IMR-90 (cell line): ENCODE measurements at regions not wholly inside any gene's neighbourhood (a gene's known extent, or its start where the extent isn't known, plus 50 kb on each side); places are given as distances from the start of the nearest gene placed in this dataset.

Experiments
- ATAC-seq: fragments of 200-7000 bp; cut with Tn5 transposase; 2 replicates; pipeline ENCODE4 v1.9.1; 2020; ENCODE audit warnings: low read depth, mild to moderate bottlenecking, moderate library complexity
- BruUV-seq: library from RNA; stranded (reverse); fragments of 400-500 nt; replicated peaks from 2 replicates; lab custom pipeline; 2021; lab: Mats Ljungman, UMichigan
- CTCF ChIA-PET: fragments of 300-600 bp; formaldehyde crosslinking; extraction: SDS; loops from one replicate; lab custom pipeline; 2021; ENCODE audit warnings: antibody characterized with exemption; lab: Yijun Ruan, JAX
- POLR2A ChIA-PET: fragments of 300-600 bp; sonication (Branson Sonifier 250); formaldehyde crosslinking; loops from one replicate; lab custom pipeline; 2022; ENCODE audit warnings: antibody characterized with exemption; ENCODE audit not compliant: unreplicated experiment; lab: Charles Lee
- DNase-seq: peaks from one replicate; pipeline ENCODE4 v3.0.0; 2013
- H2AFZ ChIP-seq: replicated peaks from 2 replicates; pipeline ENCODE3; 2013; ENCODE audit warnings: low read length, mild to moderate bottlenecking; ENCODE audit not compliant: poor library complexity
- H2AK5ac ChIP-seq: 2 replicates; pipeline ENCODE4 v1.6.1; 2013; ENCODE audit warnings: low read depth, low read length, inconsistent platforms
- H2AK9ac ChIP-seq: replicated peaks from 2 replicates; pipeline ENCODE3; 2013; ENCODE audit warnings: mild to moderate bottlenecking, low read depth, low read length, moderate library complexity; ENCODE audit not compliant: poor library complexity
- H2BK120ac ChIP-seq: 2 replicates; pipeline ENCODE4 v1.6.1; 2013; ENCODE audit warnings: low read depth, low read length, inconsistent platforms
- H2BK15ac ChIP-seq: 3 replicates; pipeline ENCODE4 v1.6.1; 2013; ENCODE audit warnings: low read depth, low read length, inconsistent platforms
- H2BK20ac ChIP-seq: 2 replicates; pipeline ENCODE4 v1.6.1; 2013; ENCODE audit warnings: low read depth, mild to moderate bottlenecking, inconsistent platforms, low read length, moderate library complexity
- H2BK5ac ChIP-seq: 2 replicates; pipeline ENCODE4 v1.6.1; 2013; ENCODE audit warnings: mild to moderate bottlenecking, low read depth, low read length, inconsistent platforms; ENCODE audit not compliant: poor library complexity, severe bottlenecking
- H3K14ac ChIP-seq: replicated peaks from 2 replicates; pipeline ENCODE4 v1.6.1; 2013; ENCODE audit warnings: low read depth, low read length, inconsistent platforms
- H3K18ac ChIP-seq: 2 replicates; pipeline ENCODE4 v1.6.1; 2013; ENCODE audit warnings: low read depth, low read length, control low read depth
- H3K23ac ChIP-seq: 2 replicates; pipeline ENCODE4 v1.6.1; 2013; ENCODE audit warnings: low read depth, low read length, inconsistent platforms
- H3K27ac ChIP-seq: 2 replicates; pipeline ENCODE4 v1.5.1; 2013; ENCODE audit warnings: mild to moderate bottlenecking, control low read depth, low read length; ENCODE audit not compliant: insufficient read depth
- H3K27me3 ChIP-seq: 2 replicates; pipeline ENCODE4 v1.6.1; 2013; ENCODE audit warnings: low read length; ENCODE audit not compliant: control insufficient read depth, insufficient read depth
- H3K36me3 ChIP-seq: 2 replicates; pipeline ENCODE4 v1.6.1; 2013; ENCODE audit warnings: low read length, mixed read lengths; ENCODE audit not compliant: control insufficient read depth, insufficient read depth
- H3K4ac ChIP-seq: 2 replicates; pipeline ENCODE4 v1.6.1; 2013; ENCODE audit warnings: low read depth, low read length, inconsistent platforms
- H3K4me1 ChIP-seq: 2 replicates; pipeline ENCODE4 v1.6.1; 2013; ENCODE audit warnings: low read length, mixed read lengths; ENCODE audit not compliant: control insufficient read depth, insufficient read depth
- H3K4me2 ChIP-seq: 2 replicates; pipeline ENCODE4 v1.6.1; 2013; ENCODE audit warnings: low read depth, mild to moderate bottlenecking, control low read depth, low read length, moderate library complexity
- H3K4me3 ChIP-seq: 2 replicates; pipeline ENCODE4 v1.5.1; 2013; ENCODE audit warnings: low read depth, mild to moderate bottlenecking, control low read depth, low read length, moderate library complexity; ENCODE audit not compliant: insufficient read depth
- H3K56ac ChIP-seq: 2 replicates; pipeline ENCODE4 v1.6.1; 2013; ENCODE audit warnings: low read length, inconsistent platforms; ENCODE audit not compliant: insufficient read depth; ENCODE audit errors: extremely low read depth
- H3K79me1 ChIP-seq, 2 experiments: 2 replicates each; pipeline ENCODE4 v1.6.1; 2013; ENCODE audit warnings: low read length in 2 of 2, inconsistent platforms in 1 of 2, low read depth in 1 of 2
- H3K9ac ChIP-seq: 2 replicates; pipeline ENCODE4 v1.6.1; 2013; ENCODE audit warnings: low read depth, low read length, control low read depth
- H3K9me1 ChIP-seq: 2 replicates; pipeline ENCODE4 v1.6.1; 2013; ENCODE audit warnings: low read length, inconsistent platforms; ENCODE audit not compliant: insufficient read depth
- H3K9me3 ChIP-seq: 2 replicates; pipeline ENCODE4 v1.6.1; 2013; ENCODE audit warnings: low read length; ENCODE audit not compliant: control insufficient read depth, insufficient read depth
- H4K20me1 ChIP-seq: 2 replicates; pipeline ENCODE4 v1.6.1; 2013; ENCODE audit warnings: low read length, inconsistent platforms; ENCODE audit not compliant: insufficient read depth
- H4K5ac ChIP-seq: 2 replicates; pipeline ENCODE4 v1.6.1; 2013; ENCODE audit warnings: mild to moderate bottlenecking, low read depth, low read length, control low read depth
- H4K8ac ChIP-seq, 2 experiments: 2 replicates each; pipeline ENCODE4 v1.6.1; 2013; ENCODE audit warnings: low read depth in 2 of 2, low read length in 2 of 2, control low read depth in 1 of 2, inconsistent platforms in 1 of 2
- H4K91ac ChIP-seq: 2 replicates; pipeline ENCODE4 v1.6.1; 2013; ENCODE audit warnings: low read depth, low read length, inconsistent platforms; ENCODE audit not compliant: insufficient read depth
- CHD1 ChIP-seq: IDR thresholded peaks from 2 replicates; pipeline ENCODE4 v1.6.1; 2012; ENCODE audit warnings: low read depth, low read length, improper control_type of control experiment
- FOS ChIP-seq: fragments of 150-350 bp; IDR thresholded peaks from 2 replicates; pipeline ENCODE4 v1.6.1; 2016; ENCODE audit warnings: low read depth, low read length
- POLR2A ChIP-seq: IDR thresholded peaks from 2 replicates; pipeline ENCODE4 v1.6.1; 2012; ENCODE audit warnings: mild to moderate bottlenecking, low read depth, low read length
- RFX5 ChIP-seq: IDR thresholded peaks from 2 replicates; pipeline ENCODE4 v1.8.0; 2012; ENCODE audit warnings: low read depth, mild to moderate bottlenecking, low read length, moderate library complexity
- WGBS, 2 experiments: methylation state at CpG; one replicate each; pipeline versions ENCODE4 v1.1.5 to v1.1.7; 2013; ENCODE audit warnings: missing lambda C conversion rate in 2 of 2; ENCODE audit not compliant: insufficient read length in 1 of 2; ENCODE audit errors: extremely low coverage in 2 of 2; 5-methylcytosine and 5-hydroxymethylcytosine counted together
- dilution Hi-C: fragments of 300-500 bp; cut with HindIII; formaldehyde crosslinking; loops from one replicate; pipeline ENCODE4 v1.14.3; 2018; ENCODE audit warnings: low sequenced_read_pairs; ENCODE audit not compliant: unreplicated experiment
- in situ Hi-C: fragments of 300-500 bp; cut with MboI; formaldehyde crosslinking; loops from 3 replicates; pipeline ENCODE4 v1.14.3; 2019; ENCODE audit warnings: low sequenced_read_pairs, inconsistent platforms, mixed read lengths
- intact Hi-C: fragments of 100-400 bp; cut with micrococcal nuclease; formaldehyde crosslinking; loops from 2 replicates; pipeline ENCODE4 v1.10.0; 2022
- TF ChIP-seq, protein P1 (sequence below): fragments of 150-350 bp; IDR thresholded peaks from 2 replicates; pipeline ENCODE4 v1.6.1; 2016; ENCODE audit warnings: low read depth, mild to moderate bottlenecking, low read length, moderate library complexity, borderline replicate concordance

DNA sequence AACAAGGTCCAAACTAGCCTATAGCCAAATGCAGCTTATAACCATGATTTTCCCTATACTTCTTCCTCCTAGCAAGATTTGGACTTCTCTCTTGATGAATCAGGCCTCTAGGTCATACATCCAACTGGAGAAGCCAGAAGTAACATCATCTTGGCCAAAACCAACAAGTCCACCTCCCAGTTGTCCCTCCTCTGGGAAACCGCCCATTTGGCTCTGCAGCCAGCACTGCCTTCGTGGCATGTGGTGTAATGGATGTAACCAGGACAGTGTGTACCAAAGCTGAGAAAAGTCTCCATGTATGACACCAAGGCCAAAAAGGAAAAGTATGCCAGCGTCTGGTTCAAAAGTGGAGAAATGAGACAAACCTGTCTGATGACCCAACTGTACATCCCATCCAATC lies 59.3 kb upstream of the VASH1 start:
- ATAC-seq (no peak), DNase-seq (no peak)
- Histone ChIP-seq H2BK120ac (no peak overlapping the region), H3K4me3 (no peak overlapping the region), H3K14ac (no peak overlapping the region), H3K27me3 (no peaks in the 10 kb centered on the region; the same call in 1 of the 2 replicates), H4K8ac (no peak overlapping the region), H4K20me1 (no peaks in the 10 kb centered on the region), H4K91ac (no peak overlapping the region), H4K5ac (no peak overlapping the region), H2BK15ac (no peak overlapping the region), H3K4me1 (no peaks in the 10 kb centered on the region), H3K9ac (no peak overlapping the region), H2AK5ac (no peak overlapping the region), H2BK5ac (no peak overlapping the region), H3K23ac (no peak overlapping the region), H3K36me3 (no peaks in the 10 kb centered on the region), H2AFZ (no peak overlapping the region), H3K56ac (no peak overlapping the region), H3K27ac (no peak overlapping the region), H3K4ac (no peak overlapping the region), H3K9me3 (peaks cover 2% of the 10 kb centered on the region; the same call in 1 of the 2 replicates), H3K9me1 (no peaks in the 10 kb centered on the region), H3K18ac (no peak overlapping the region), H3K4me2 (no peak overlapping the region), H2BK20ac (no peak overlapping the region), H3K79me1 (no peaks in the 10 kb centered on the region), H2AK9ac (no peak overlapping the region)
- POLR2A ChIA-PET = no interaction called here
- BruUV-seq = no TSS peak
- CTCF ChIA-PET = no interaction called here
- TF ChIP-seq RFX5 = no peak
- TF ChIP-seq, protein P1, sequence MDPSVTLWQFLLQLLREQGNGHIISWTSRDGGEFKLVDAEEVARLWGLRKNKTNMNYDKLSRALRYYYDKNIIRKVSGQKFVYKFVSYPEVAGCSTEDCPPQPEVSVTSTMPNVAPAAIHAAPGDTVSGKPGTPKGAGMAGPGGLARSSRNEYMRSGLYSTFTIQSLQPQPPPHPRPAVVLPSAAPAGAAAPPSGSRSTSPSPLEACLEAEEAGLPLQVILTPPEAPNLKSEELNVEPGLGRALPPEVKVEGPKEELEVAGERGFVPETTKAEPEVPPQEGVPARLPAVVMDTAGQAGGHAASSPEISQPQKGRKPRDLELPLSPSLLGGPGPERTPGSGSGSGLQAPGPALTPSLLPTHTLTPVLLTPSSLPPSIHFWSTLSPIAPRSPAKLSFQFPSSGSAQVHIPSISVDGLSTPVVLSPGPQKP = no peak
- TF ChIP-seq POLR2A = no peak
- no peak for TF ChIP-seq CHD1
- TF ChIP-seq FOS = no peak
- in situ Hi-C loops = no loop called here
- WGBS, 2 experiments = 80% methylated on average over 1 of the region's 3 CpGs; no CpG with 5 or more reads in 1 of the 2 experiments
- intact Hi-C loops = no loop called here
- dilution Hi-C loops = no loop called here
